HG02884 (cell line): ENCODE measurements at regions not wholly inside any gene's neighbourhood (a gene's known extent, or its start where the extent isn't known, plus 50 kb on each side); places are given as distances from the start of the nearest gene placed in this dataset.

Source experiments
- ATAC-seq: cut with Tn5 transposase; IDR thresholded peaks from one replicate; pipeline ENCODE4 v1.9.1; 2021; ENCODE audit warnings: mild to moderate bottlenecking, moderate library complexity; ENCODE audit not compliant: unreplicated experiment

- ATAC-seq, result no peak
Measured at GRCh38 chr1:239436286-239436685, 49.9 kb downstream of the CHRM3 start.

GRCh38 chr1:239437822-239438221 lies 51.5 kb downstream of the CHRM3 start:
- ATAC-seq, result no peak

- no peak for ATAC-seq
Measured at GRCh38 chr1:239438891-239439290, 52.5 kb downstream of the CHRM3 start.

GRCh38 chr1:239443361-239443760 lies 57.0 kb downstream of the CHRM3 start:
- ATAC-seq, result no peak

GRCh38 chr1:239446611-239447010 lies 60.2 kb downstream of the CHRM3 start:
- no peak for ATAC-seq

- no peak for ATAC-seq
Measured at GRCh38 chr1:239448911-239449310, 62.5 kb downstream of the CHRM3 start.

GRCh38 chr1:239455743-239456142 lies 69.4 kb downstream of the CHRM3 start:
- no peak for ATAC-seq

- no peak for ATAC-seq
Measured at GRCh38 chr1:239456788-239457187, 70.4 kb downstream of the CHRM3 start.

GRCh38 chr1:239457491-239458143 lies 71.2 kb downstream of the CHRM3 start:
- no peak for ATAC-seq

GRCh38 chr1:239458144-239458500 lies 71.8 kb downstream of the CHRM3 start:
- ATAC-seq, result no peak

GRCh38 chr1:239467730-239468129 lies 81.4 kb downstream of the CHRM3 start:
- ATAC-seq, result no peak

GRCh38 chr1:239478069-239478468 lies 91.7 kb downstream of the CHRM3 start:
- no peak for ATAC-seq

GRCh38 chr1:239483391-239483790 lies 97.0 kb downstream of the CHRM3 start:
- ATAC-seq, result no peak

- ATAC-seq, result no peak
Measured at GRCh38 chr1:239493811-239494414, 107.5 kb downstream of the CHRM3 start.

GRCh38 chr1:239505094-239505493 lies 118.7 kb downstream of the CHRM3 start:
- no peak for ATAC-seq

- ATAC-seq, result no peak
Measured at GRCh38 chr1:239507826-239508225, 121.5 kb downstream of the CHRM3 start.

- ATAC-seq, result no peak
Measured at GRCh38 chr1:239511875-239512274, 125.5 kb downstream of the CHRM3 start.

GRCh38 chr1:239516579-239516978 lies 130.2 kb downstream of the CHRM3 start:
- no peak for ATAC-seq

- no peak for ATAC-seq
Measured at GRCh38 chr1:239526391-239526790, 140.0 kb downstream of the CHRM3 start.

GRCh38 chr1:239527051-239527693 lies 140.8 kb downstream of the CHRM3 start:
- ATAC-seq, result no peak

- no peak for ATAC-seq
Measured at GRCh38 chr1:239536165-239536849, 149.9 kb downstream of the CHRM3 start.

GRCh38 chr1:239537795-239538194 lies 151.4 kb downstream of the CHRM3 start:
- ATAC-seq, result no peak
